ENCODE measurements at regions not wholly inside any gene's neighbourhood (a gene's known extent, or its start where the extent isn't known, plus 50 kb on each side); places are given as distances from the start of the nearest gene placed in this dataset.

DNA sequence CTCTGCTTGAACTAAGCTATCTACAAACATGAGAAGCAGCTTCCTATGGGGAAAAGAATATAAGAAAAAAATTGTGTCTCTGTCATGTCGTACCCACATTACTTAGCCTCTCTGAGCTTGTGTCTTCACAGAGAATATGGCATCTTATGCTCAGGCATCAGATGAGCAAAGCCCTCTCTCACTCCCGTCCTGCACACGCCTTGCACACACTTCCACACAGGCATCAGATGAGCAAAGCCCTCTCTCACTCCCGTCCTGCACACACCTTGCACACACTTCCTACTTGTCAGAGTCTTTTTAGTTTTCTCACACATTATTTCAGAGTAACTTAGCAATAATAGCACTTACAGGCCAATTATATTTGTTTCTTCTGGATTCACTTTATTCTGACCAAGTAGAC, 79.0 kb upstream of the DUSP22 start:
- Mint-ChIP-seq H3K4me3 (no peak overlapping the region), H3K36me3 (ENCODE audit: low read depth) (no peaks in the 10 kb centered on the region), H3K9me3 (no peaks in the 10 kb centered on the region), H3K27ac (no peak overlapping the region), H3K27me3 (no peaks in the 10 kb centered on the region), H3K4me1 (peaks cover 66% of the 10 kb centered on the region)
- DNase-seq, result no peak
- TF ChIP-seq CTCF (IDR thresholded peaks at IDR 0.05), result no peak
- ATAC-seq (ENCODE audit: low read depth), result no peak
- ChIA-PET CTCF (no interaction called here), POLR2A (interaction anchor here (0.9 kb wide), 1 partner anchor 9 kb away, joined by 3 read pairs; no protein-coding TSS in a partner anchor)
- intact Hi-C loops (cut with micrococcal nuclease), result no loop called here

DNA sequence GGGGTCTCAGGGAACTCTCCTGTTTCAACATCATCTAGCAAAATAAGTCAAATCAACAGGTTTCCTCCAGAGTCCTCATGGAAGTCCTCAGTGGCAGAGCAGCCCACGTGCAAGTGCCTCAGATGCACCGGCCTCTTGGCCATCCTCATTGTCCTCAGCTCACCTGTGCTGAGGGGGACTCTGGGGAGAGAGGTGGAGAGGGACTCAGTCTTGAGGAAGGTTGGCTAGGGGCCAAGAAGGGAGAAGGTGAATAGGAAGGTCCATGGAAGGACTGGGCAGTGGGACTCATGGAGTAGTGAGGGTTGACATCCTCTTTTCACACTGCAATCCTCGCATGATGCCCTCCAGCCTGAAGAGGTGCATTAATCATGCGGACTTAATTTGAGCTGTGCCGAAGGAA, 77.9 kb upstream of the DUSP22 start:
- Mint-ChIP-seq H3K4me1 (peaks cover 66% of the 10 kb centered on the region), H3K27me3 (no peaks in the 10 kb centered on the region), H3K27ac (no peak overlapping the region), H3K36me3 (ENCODE audit: low read depth) (no peaks in the 10 kb centered on the region), H3K4me3 (no peak overlapping the region), H3K9me3 (no peaks in the 10 kb centered on the region)
- DNase-seq, result no peak
- no peak for ATAC-seq (ENCODE audit: low read depth)
- POLR2A ChIA-PET, result interaction anchor here (5.6 kb wide), 1 partner anchor 12 kb away, joined by 51 read pairs; no protein-coding TSS in a partner anchor
- CTCF ChIA-PET, result no interaction called here
- no peak for TF ChIP-seq CTCF (IDR thresholded peaks at IDR 0.05)
- intact Hi-C loops (cut with micrococcal nuclease), result no loop called here

- no peak for TF ChIP-seq CTCF (IDR thresholded peaks at IDR 0.05)
- DNase-seq (no peak), ATAC-seq (ENCODE audit: low read depth) (peak; percentile 35)
- intact Hi-C loops (cut with micrococcal nuclease), result no loop called here
- CTCF ChIA-PET, result interaction anchor here (0.6 to 4.5 kb wide), 7 partner anchors 9 to 184 kb away, joined by 3 to 27 read pairs (median 4); no protein-coding TSS in a partner anchor
- Mint-ChIP-seq H3K27me3 (no peaks in the 10 kb centered on the region), H3K9me3 (no peaks in the 10 kb centered on the region), H3K4me3 (no peak overlapping the region), H3K4me1 (peaks cover 66% of the 10 kb centered on the region), H3K27ac (peak overlapping the region; percentile 46), H3K36me3 (ENCODE audit: low read depth) (no peaks in the 10 kb centered on the region)
- POLR2A ChIA-PET, result interaction anchor here (1.1 to 6.7 kb wide), 11 partner anchors 11 to 177 kb away, joined by 3 to 137 read pairs (median 6); partner anchors contain the start of genes DUSP22 and IRF4
Observed at GRCh38 chr6:215335-216034, 76.8 kb upstream of the DUSP22 start.

DNA sequence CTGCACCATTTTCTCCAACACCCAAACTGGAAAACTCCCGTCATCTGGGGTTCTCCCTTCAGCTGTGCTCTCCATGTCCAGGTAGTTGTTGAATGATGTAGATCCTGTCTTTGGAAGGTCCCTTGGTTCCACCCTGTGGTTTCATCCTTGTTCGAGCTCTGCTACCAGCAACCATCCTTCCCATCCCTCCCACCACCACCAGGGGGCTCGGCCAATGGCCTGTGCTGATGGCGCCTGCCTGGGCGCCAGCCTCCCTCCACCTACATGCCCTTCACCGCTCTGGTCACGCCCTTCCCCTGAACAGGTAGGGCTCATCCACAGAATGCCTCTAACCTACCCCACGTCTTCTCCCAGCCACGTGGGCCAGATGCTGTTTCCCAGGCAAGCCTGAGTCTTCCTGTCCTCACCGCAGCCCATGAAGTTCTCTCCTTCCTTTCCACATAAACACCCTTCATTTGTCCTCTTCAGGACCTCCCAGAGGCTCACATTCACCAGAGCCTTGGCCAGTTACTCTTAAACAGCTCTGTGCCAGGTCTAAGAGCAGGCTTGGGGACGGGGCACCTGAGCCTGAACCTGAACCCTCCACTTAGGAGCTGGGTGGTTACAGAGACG, 75.1 kb upstream of the DUSP22 start:
- H3K27ac Mint-ChIP-seq, result peak overlapping the region; percentile 90
- ATAC-seq (ENCODE audit: low read depth), result no peak
- intact Hi-C loops (cut with micrococcal nuclease), result no loop called here
- no peaks in the 10 kb centered on the region for H3K9me3 Mint-ChIP-seq
- no peaks in the 10 kb centered on the region for H3K36me3 Mint-ChIP-seq (ENCODE audit: low read depth)
- POLR2A ChIA-PET, result interaction anchor here (1.1 to 6.7 kb wide), 11 partner anchors 9 to 187 kb away, joined by 3 to 137 read pairs (median 20); partner anchors contain the start of genes DUSP22 and IRF4
- H3K4me3 Mint-ChIP-seq, result peak overlapping the region; percentile 61
- no peak for DNase-seq
- peaks cover 81% of the 10 kb centered on the region for H3K4me1 Mint-ChIP-seq
- CTCF ChIA-PET, result interaction anchor here (1.0 to 4.5 kb wide), 13 partner anchors 9 to 186 kb away, joined by 3 to 27 read pairs (median 4); no protein-coding TSS in a partner anchor
- no peak for TF ChIP-seq CTCF (IDR thresholded peaks at IDR 0.05)
- no peaks in the 10 kb centered on the region for H3K27me3 Mint-ChIP-seq
